ENCODE measurements at regions not wholly inside any gene's neighbourhood (a gene's known extent, or its start where the extent isn't known, plus 50 kb on each side); places are given as distances from the start of the nearest gene placed in this dataset.
"Not testable (repeated sequence)": the region's sequence is repeated elsewhere in the genome, so short reads cannot be mapped to it uniquely, and the experiment has no call there.

- not testable (repeated sequence) for DNase-seq (ENCODE audit: low read depth in 2 of 2)
Observed at GRCh38 chr15:24309700-24310099, 365.9 kb upstream of the NPAP1 start.

- DNase-seq (ENCODE audit: low read depth in 2 of 2): not testable (repeated sequence)
Observed at GRCh38 chr15:24311692-24312091, 363.9 kb upstream of the NPAP1 start.

GRCh38 chr15:24316326-24316725 lies 359.2 kb upstream of the NPAP1 start:
- not testable (repeated sequence) for DNase-seq (ENCODE audit: low read depth in 2 of 2)

- DNase-seq (ENCODE audit: low read depth in 2 of 2): no peak
Observed at GRCh38 chr15:24318981-24319380, 356.6 kb upstream of the NPAP1 start.

GRCh38 chr15:24324096-24324495 lies 351.5 kb upstream of the NPAP1 start:
- not testable (repeated sequence) for DNase-seq (ENCODE audit: low read depth in 2 of 2)

GRCh38 chr15:24326513-24326912 lies 349.1 kb upstream of the NPAP1 start:
- not testable (repeated sequence) for DNase-seq (ENCODE audit: low read depth in 2 of 2)

- DNase-seq (ENCODE audit: low read depth in 2 of 2): not testable (repeated sequence)
Observed at GRCh38 chr15:24331964-24332363, 343.6 kb upstream of the NPAP1 start.

GRCh38 chr15:24341876-24342275 lies 333.7 kb upstream of the NPAP1 start:
- not testable (repeated sequence) for DNase-seq (ENCODE audit: low read depth in 2 of 2)

- DNase-seq (ENCODE audit: low read depth in 2 of 2): not testable (repeated sequence)
Observed at GRCh38 chr15:24352777-24353176, 322.8 kb upstream of the NPAP1 start.

- DNase-seq (ENCODE audit: low read depth in 2 of 2): not testable (repeated sequence)
Observed at GRCh38 chr15:24381103-24381502, 294.5 kb upstream of the NPAP1 start.

- not testable (repeated sequence) for DNase-seq (ENCODE audit: low read depth in 2 of 2)
Observed at GRCh38 chr15:24385258-24385657, 290.3 kb upstream of the NPAP1 start.

GRCh38 chr15:24394303-24394702 lies 281.3 kb upstream of the NPAP1 start:
- no peak for DNase-seq (ENCODE audit: low read depth in 2 of 2)

GRCh38 chr15:24412649-24413048 lies 262.9 kb upstream of the NPAP1 start:
- DNase-seq (ENCODE audit: low read depth in 2 of 2): not testable (repeated sequence)

- DNase-seq (ENCODE audit: low read depth in 2 of 2): not testable (repeated sequence)
Observed at GRCh38 chr15:24426286-24427054, 249.1 kb upstream of the NPAP1 start.

- DNase-seq (ENCODE audit: low read depth in 2 of 2): not testable (repeated sequence)
Observed at GRCh38 chr15:24427055-24427400, 248.5 kb upstream of the NPAP1 start.

GRCh38 chr15:24435075-24435820 lies 240.3 kb upstream of the NPAP1 start:
- DNase-seq (ENCODE audit: low read depth in 2 of 2): not testable (repeated sequence)

GRCh38 chr15:24437270-24437669 lies 238.3 kb upstream of the NPAP1 start:
- DNase-seq (ENCODE audit: low read depth in 2 of 2): not testable (repeated sequence)

GRCh38 chr15:24437735-24438134 lies 237.8 kb upstream of the NPAP1 start:
- DNase-seq (ENCODE audit: low read depth in 2 of 2): not testable (repeated sequence)

GRCh38 chr15:24477107-24478025 lies 198.2 kb upstream of the NPAP1 start:
- DNase-seq (ENCODE audit: low read depth in 2 of 2): not testable (repeated sequence)

GRCh38 chr15:24485885-24486567 lies 189.5 kb upstream of the NPAP1 start:
- DNase-seq (ENCODE audit: low read depth in 2 of 2): not testable (repeated sequence)
